GM12892 (cell line): ENCODE measurements at regions not wholly inside any gene's neighbourhood (a gene's known extent, or its start where the extent isn't known, plus 50 kb on each side); places are given as distances from the start of the nearest gene placed in this dataset.

ENCODE experiments used
- POLR2A ChIP-seq: IDR thresholded peaks from 2 replicates; pipeline ENCODE4 v1.6.1; 2011; ENCODE audit warnings: low read depth, low read length, control low read depth
- POLR2AphosphoS5 ChIP-seq: IDR thresholded peaks from 2 replicates; pipeline ENCODE4 v1.6.1; 2011; ENCODE audit warnings: low read depth, low read length, control low read depth
- TAF1 ChIP-seq: IDR thresholded peaks from 2 replicates; pipeline ENCODE4 v1.6.1; 2011; ENCODE audit warnings: low read depth, mild to moderate bottlenecking, control low read depth, low read length, borderline replicate concordance

- TF ChIP-seq POLR2A (no peak), TAF1 (no peak), POLR2AphosphoS5 (no peak)
Observed at GRCh38 chr2:21930226-21930625, 806.5 kb downstream of the TDRD15 start.
